AG04450 (cell line): ENCODE measurements at regions not wholly inside any gene's neighbourhood (a gene's known extent, or its start where the extent isn't known, plus 50 kb on each side); places are given as distances from the start of the nearest gene placed in this dataset.

ENCODE experiments used
- CTCF ChIA-PET: fragments of 300-600, 350-600 bp; formaldehyde crosslinking; extraction: SDS; loops from one replicate; lab custom pipeline; 2022; ENCODE audit warnings: antibody characterized with exemption, inconsistent platforms; lab: Charles Lee
- POLR2A ChIA-PET: fragments of 350-600 bp; formaldehyde crosslinking; extraction: SDS; loops from one replicate; lab custom pipeline; 2021; ENCODE audit warnings: antibody characterized with exemption, inconsistent platforms; lab: Yijun Ruan, JAX
- DNase-seq: peaks from one replicate; pipeline ENCODE4 v3.0.0-alpha.2; 2011; ENCODE audit warnings: low read depth, low spot score
- H3K27ac ChIP-seq: one replicate; pipeline ENCODE4 v1.5.1; 2012; ENCODE audit warnings: low read depth, low read length, control low read depth
- H3K27me3 ChIP-seq: one replicate; pipeline ENCODE4 v1.6.0; 2012; ENCODE audit warnings: low read length; ENCODE audit not compliant: control insufficient read depth, insufficient read depth
- H3K4me3 ChIP-seq: 2 replicates; pipeline ENCODE4 v1.5.1; 2011; ENCODE audit warnings: mild to moderate bottlenecking, low read depth, low read length, control low read depth
- H3K9me3 ChIP-seq: 2 replicates; pipeline ENCODE4 v1.5.1; 2012; ENCODE audit warnings: low read length; ENCODE audit not compliant: control insufficient read depth, insufficient read depth
- TF ChIP-seq, protein P1 (sequence below): IDR thresholded peaks from 2 replicates; pipeline ENCODE4 v1.5.1; 2011; ENCODE audit warnings: low read depth, low read length, control low read depth, inconsistent platforms

DNA sequence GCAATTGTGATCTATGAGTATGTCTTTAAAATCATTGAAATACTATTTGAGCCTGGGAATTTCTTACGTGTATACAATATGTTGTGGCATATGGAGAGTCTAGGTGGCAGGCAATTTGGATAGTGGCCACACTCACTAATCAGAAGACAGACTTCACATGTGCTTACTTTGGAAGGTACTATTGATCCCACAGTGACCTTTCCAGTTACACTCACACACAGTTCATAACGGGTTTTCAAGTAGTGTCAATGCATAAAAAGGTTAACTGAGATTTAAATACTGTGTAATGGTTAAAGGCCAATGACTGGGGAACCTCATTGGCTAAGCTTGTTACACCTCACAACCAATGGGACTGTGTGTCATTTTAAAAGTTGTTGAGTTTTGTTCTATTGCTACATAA, 783.2 kb downstream of the RPA4 start:
- ChIA-PET POLR2A (no interaction called here), CTCF (no interaction called here)

DNA sequence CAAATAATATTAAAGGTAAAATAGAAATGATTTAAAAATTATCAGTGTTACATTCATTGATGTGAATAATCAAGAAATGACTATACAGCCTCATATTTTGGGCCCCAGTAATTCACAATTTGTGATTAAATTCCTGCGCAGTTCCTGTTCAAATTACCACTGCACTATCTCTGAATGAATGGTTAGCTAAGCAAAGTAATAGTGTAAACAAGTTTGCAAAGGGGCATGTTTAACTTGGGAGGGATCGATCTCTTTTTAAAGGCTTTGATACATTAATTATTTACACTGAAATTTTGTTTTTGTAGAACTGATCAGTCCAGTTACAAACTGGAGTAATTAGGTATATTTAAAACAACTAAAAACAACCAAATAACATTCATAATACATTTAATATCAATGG, 784.4 kb downstream of the RPA4 start:
- TF ChIP-seq, protein P1, sequence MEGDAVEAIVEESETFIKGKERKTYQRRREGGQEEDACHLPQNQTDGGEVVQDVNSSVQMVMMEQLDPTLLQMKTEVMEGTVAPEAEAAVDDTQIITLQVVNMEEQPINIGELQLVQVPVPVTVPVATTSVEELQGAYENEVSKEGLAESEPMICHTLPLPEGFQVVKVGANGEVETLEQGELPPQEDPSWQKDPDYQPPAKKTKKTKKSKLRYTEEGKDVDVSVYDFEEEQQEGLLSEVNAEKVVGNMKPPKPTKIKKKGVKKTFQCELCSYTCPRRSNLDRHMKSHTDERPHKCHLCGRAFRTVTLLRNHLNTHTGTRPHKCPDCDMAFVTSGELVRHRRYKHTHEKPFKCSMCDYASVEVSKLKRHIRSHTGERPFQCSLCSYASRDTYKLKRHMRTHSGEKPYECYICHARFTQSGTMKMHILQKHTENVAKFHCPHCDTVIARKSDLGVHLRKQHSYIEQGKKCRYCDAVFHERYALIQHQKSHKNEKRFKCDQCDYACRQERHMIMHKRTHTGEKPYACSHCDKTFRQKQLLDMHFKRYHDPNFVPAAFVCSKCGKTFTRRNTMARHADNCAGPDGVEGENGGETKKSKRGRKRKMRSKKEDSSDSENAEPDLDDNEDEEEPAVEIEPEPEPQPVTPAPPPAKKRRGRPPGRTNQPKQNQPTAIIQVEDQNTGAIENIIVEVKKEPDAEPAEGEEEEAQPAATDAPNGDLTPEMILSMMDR = no peak
- Histone ChIP-seq H3K27me3 (no peaks in the 10 kb centered on the region), H3K9me3 (no peaks in the 10 kb centered on the region), H3K4me3 (no peak overlapping the region), H3K27ac (no peak overlapping the region)
- DNase-seq = no peak
- ChIA-PET POLR2A (no interaction called here), CTCF (no interaction called here)

More for the DNA sequence above, 783.2 kb downstream of the RPA4 start:
- no peak overlapping the region for H3K27ac ChIP-seq
- H3K4me3 ChIP-seq = no peak overlapping the region
- TF ChIP-seq, protein P1 = no peak
- DNase-seq = no peak
- no peaks in the 10 kb centered on the region for H3K9me3 ChIP-seq
- H3K27me3 ChIP-seq = no peaks in the 10 kb centered on the region

DNA sequence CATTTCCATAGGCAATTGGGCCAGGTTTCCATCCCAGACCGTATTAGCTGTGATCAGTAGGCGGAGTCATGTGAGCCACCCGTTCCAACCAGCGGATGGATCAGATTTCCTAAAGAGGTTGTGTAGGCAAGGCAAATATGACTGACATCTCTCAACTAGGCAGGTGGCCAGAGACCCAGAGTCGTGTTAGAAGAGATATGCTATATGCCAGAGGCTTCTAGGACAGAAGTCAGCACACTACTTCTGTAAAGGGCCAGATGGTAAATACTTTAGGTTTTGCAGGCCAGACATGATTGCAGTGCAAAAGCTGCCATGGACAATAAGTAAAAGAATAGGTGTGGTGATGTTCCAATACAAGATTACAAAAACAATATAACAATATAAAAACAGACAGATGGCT, 788.4 kb downstream of the RPA4 start:
- ChIA-PET POLR2A (no interaction called here), CTCF (no interaction called here)
- TF ChIP-seq, protein P1 = no peak
- H3K4me3 ChIP-seq = no peak overlapping the region
- no peak overlapping the region for H3K27ac ChIP-seq
- H3K27me3 ChIP-seq = no peaks in the 10 kb centered on the region
- DNase-seq = no peak
- H3K9me3 ChIP-seq = no peaks in the 10 kb centered on the region

DNA sequence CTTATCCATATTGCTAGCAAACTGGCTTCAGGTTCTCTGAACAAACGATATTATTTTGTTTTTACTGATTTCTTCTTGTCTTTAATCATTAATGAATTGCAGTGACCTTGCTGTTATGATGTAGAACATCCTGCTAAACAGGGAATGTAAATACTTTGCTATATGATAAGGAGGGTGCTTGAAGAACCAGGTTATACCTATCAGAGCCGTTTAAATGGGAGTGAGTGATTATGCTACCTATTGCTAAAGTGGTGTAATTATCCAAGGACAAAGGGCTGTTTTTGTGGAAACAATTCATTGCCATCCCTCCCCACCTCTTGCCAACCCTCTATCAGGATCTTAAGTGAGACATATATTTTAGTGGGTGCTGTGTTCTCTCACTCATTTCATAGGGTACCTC, 788.9 kb downstream of the RPA4 start:
- H3K27ac ChIP-seq = no peak overlapping the region
- ChIA-PET CTCF (no interaction called here), POLR2A (no interaction called here)
- no peaks in the 10 kb centered on the region for H3K9me3 ChIP-seq
- DNase-seq = no peak
- H3K27me3 ChIP-seq = no peaks in the 10 kb centered on the region
- TF ChIP-seq, protein P1 = no peak
- no peak overlapping the region for H3K4me3 ChIP-seq

DNA sequence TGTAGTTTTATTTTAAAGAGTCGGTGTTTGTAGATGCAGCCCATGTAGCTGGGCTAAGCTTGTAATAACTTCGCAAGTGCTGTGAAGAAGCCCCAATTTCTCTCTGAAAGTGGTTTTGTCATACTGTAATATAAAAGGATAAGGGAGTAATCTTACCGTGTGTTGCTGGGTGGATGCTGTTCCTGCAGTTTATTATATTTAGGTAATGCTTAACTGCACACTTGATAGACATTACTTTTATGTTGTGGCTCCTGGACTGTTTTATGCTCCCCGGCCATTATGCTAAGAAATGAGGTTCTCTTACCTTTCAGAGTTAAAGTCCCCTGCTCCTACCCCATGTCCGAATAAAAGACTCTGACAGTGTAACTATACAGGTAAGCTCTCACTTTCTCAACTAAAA, 789.4 kb downstream of the RPA4 start:
- CTCF ChIA-PET = no interaction called here

More for the DNA sequence above, 789.4 kb downstream of the RPA4 start:
- no peak overlapping the region for H3K4me3 ChIP-seq
- H3K9me3 ChIP-seq = no peaks in the 10 kb centered on the region
- H3K27ac ChIP-seq = no peak overlapping the region
- H3K27me3 ChIP-seq = no peaks in the 10 kb centered on the region
- no peak for DNase-seq
- TF ChIP-seq, protein P1 = no peak
- POLR2A ChIA-PET = no interaction called here
